MV-4-11 (cell line): ENCODE measurements at regions not wholly inside any gene's neighbourhood (a gene's known extent, or its start where the extent isn't known, plus 50 kb on each side); places are given as distances from the start of the nearest gene placed in this dataset.
"Not testable (repeated sequence)": the region's sequence is repeated elsewhere in the genome, so short reads cannot be mapped to it uniquely, and the experiment has no call there.

ENCODE experiments used
- DNase-seq: peaks from one replicate; lab custom pipeline; 2025; lab: John Stamatoyannopoulos, UW

DNA sequence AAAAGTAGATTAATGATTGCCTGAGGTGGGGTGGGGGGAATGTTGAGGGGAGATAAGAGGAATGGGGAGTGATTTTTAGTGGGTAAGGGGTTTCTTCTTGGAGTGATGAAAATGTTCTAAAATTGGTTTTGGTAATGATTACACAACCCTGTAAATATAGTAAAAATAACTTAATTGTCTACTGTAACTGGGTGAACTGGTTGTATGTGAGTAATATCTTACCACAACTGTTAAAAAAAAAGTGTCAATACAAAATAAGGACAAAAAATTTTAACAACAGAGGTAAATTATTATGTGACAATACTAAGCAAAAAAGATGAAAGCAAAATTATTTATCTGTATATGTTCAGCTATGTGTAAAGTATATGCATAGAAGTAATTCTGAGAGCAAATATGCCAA lies 86.3 kb upstream of the RASSF8 start:
- no peak for DNase-seq

DNA sequence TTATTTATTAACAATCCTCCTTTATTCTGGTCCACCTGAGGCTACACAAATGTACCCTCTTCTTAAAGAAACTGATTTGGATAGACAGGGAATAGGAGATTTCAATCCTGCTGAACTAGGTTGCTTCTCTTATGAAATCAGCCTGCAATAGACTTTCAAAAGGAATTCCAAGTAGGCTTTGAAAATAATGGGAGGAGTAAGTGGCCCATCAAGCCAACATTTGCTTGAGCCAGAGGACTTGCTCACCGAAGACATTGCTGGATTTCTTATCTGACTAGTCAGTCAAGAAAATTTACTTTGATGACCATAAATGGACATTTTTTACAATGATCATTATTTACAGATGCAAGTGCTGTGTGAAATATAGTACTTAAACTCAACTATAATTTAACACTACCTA lies 82.8 kb upstream of the RASSF8 start:
- DNase-seq = no peak

DNA sequence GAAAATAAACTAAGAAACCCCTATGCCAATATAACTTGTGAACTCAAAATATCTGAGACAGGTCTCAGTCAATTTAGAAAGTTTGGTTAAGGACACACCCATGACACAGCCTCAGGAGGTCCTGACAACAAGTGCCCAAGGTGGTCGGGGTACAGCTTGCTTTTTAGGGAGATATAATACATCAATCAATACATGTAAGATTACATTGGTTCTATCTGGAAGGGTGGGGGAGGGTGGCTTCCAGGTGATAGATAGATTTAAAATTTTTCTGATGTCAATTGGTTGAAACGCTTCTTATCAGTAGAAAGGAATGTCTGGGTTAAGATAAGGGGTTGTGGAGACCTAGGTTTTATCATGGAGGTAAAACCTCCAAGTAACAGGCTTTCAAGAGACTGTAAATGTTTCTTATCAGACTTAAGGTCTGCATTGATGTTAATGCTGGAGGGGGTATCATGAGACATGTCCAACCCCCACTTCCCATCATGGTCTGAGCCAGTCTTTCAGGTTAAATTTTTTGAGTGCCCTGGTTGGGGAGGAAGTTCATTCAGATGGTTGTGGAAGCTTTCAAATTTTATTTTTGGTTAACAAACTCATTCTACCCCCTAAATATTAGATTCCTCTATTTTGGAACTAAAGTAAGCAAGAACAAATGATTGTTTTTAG lies 82.0 kb upstream of the RASSF8 start:
- DNase-seq = no peak

DNA sequence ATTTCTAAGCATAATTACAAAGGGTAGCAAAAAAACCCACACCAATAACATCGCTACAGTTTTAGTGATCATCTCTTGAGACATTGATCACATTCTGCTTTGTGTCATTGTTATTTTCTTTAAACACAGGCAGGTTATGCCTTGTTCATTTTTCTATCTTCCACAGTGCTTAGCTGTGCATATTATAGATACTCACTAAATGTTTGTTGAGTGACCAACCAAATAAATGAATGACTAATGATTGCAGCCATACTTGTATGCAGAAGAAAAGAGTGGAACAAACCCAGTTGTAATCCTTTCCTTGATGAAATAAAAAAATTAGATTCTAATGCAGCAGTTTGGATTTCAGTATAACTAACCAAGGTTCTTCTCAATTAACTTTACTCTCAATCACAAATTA lies 81.0 kb upstream of the RASSF8 start:
- no peak for DNase-seq

DNA sequence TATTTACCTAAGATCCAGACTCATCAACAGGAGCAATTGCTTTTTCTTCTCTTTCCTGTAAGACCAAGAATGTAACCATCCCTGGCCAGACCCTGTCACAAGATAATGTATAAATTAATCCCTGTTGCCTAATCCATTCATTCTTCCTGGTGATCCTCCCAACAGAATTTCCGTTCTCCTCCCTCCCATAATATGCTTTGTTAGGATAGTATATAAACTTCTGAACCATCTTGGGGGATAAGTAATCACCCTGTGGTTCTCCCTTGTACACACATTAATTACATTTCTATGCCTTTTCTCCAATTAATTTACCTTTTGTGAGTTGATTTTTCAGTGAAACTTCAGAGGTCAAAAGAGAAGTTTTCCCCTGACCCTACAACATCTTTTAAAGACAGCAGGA lies 76.2 kb upstream of the RASSF8 start:
- no peak for DNase-seq

DNA sequence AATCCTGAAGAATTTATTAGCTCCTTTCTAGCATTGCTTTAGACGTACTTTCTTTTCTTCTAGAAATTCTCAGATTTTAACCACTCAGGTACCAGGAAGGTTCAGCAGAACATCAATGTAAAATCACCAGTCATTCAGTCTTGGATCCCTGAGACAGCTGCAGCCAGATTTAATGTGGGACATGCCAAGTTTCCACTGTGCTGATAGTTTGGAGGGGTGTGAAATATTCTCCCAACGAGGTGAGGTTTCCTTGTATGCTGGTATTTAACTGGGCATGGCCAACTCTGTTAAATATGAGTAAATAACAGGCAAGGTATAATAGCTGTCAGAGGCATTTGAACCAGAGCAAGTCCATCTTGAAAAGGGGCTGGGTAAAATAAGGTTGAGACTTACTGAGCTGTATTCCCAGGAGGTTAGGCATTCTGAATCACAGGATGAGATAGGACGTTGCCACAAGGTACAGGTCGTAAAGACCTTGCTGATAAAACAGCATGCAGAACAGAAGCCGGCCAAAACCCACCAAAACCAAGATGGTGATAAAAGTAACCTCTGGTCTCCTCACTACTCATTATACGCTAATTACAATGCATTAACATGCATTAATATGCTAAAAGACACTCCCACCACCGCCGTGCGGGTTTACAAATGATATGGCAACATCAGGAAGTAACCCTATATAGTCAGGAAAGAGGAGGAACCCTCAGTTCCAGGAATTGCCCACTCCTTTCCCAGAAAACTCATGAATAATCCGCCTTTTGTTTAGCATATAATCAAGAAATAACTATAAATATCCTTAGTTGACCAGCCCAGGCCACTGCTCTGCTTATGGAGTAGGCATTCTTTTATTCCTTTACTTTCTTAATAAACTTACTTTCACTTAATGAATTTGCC lies 75.2 kb upstream of the RASSF8 start:
- no peak for DNase-seq

DNA sequence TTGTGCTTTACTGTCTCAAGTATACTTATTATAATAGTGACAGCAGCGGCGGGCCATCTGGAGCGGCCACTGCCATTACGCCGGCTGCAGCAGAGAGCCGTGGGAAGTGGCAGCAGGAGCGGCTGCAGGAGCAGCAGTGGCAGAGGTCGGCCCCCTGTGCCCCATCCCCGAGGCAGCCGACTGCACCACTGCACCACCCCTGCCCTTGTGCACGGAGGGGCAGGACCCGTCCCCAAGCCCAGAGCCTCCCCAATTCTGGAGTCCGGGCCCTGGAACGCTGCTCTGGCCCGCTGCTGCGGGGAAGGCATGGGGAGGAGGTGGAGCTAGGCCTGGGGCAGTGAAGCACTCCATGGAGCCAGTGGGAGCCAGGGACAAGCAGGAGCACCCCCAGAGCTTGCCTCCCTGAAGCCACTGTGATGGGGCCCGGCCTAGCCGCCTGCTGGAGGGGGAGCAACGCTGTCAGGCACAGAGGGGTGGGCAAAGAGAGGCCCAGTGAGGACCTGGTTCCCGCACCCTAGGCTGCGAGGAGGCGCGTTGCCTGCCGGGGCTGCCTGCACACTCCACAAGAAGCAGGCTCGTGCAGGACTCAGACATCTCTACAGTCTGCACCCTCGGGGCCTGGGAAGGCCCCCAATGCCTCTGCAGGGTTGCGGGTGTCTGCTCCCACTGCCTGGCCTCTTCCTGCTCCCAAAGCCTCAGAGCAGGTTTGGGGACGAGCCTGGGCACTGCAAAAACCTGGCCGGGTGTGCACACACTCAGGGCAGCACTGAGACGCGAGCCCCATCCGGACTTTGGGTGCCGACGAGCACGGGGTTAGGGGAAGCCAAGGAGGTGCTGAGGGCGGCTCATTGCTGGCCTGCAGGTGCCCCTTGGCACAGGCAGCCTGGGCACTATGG lies 74.2 kb upstream of the RASSF8 start:
- DNase-seq = no peak

DNA sequence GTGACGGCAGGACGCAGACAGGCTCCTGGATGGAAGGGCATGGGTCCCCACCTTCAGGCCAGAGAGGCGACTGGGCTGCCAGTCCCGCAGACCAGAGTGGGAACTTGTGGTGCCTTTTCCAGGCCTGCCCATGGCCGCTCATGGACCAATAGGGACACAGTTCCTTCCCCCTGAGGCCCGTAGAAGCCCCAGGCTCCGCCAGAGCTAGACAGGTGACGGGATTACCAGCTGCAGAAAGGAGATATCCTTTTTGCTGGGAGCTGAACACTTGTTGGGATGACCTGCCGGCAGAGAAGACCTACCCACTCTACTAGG lies 73.6 kb upstream of the RASSF8 start:
- DNase-seq = no peak

DNA sequence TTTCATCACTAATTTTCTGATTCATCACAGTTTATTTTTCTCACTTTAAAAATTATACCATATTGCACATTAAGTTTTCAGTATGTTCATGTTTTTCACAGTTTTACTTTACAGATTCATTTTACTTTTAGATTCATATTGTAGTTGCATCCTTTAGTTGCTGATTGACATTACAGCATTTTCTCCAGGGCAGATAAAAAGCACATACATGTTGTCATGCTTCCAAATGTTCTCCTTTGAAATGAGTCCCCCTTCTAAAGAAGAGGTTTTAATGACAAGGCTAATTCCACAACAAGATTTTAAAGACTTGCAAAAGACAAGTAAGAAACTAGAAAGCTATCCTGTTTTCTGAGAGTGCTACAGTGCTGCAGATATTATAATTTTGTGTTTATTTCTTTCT lies 72.1 kb upstream of the RASSF8 start:
- DNase-seq = no peak

DNA sequence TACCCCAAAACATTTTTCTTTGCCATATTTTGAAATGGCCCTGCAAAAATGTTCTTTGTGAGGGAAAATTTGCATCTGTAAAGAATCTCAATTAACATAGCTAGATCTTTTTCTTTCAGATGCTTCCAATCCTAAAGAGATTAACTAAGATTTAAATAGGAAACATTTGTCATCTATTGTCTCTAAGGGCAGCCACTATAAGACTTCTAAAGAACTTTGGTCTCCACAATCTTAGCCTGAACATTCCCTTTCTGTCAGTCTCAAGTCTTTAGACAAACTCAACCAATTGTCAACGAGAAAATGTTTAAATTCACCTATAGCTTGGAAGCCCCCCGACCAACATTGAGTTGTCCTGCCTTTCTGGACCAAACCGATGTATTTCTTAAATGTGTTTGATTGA lies 71.1 kb upstream of the RASSF8 start:
- DNase-seq = no peak

DNA sequence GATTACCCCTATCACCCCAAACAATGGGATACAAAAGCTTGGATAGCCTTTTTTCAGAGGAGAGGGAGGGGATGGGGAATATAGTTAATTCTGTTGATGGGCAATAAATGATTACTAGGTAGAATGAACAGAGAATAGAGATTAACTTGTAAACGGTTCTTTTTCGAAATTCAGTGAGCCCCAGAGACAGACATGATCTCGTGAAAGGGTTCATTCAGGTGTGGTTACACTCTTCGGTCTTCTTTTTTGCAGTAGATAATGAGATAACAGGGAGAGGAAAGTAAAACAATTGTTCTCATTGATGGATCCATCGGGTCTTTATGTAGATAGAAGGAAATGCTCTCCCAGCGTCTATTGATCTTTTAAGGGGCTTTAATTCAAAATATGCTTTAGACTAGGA lies 69.3 kb upstream of the RASSF8 start:
- DNase-seq = no peak

DNA sequence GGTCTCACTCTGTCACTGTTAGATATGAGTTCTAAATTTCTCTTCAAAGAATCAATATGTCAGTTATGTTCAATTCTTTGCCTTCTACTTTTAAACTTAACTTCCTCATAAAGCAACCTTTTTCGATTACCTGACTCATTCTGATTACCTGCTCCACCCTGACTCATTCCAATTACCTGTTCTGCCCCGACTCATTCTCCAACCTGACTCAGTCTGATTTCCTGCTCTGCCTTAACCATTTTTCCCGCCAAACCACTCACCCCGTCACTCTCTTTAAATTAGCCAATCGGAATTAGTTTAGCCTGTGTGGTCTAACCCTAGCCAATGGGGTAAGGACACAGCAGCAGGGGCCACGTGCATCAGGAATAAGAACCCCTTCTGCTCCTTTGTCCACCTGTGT lies 67.4 kb upstream of the RASSF8 start:
- DNase-seq = not testable (repeated sequence)

DNA sequence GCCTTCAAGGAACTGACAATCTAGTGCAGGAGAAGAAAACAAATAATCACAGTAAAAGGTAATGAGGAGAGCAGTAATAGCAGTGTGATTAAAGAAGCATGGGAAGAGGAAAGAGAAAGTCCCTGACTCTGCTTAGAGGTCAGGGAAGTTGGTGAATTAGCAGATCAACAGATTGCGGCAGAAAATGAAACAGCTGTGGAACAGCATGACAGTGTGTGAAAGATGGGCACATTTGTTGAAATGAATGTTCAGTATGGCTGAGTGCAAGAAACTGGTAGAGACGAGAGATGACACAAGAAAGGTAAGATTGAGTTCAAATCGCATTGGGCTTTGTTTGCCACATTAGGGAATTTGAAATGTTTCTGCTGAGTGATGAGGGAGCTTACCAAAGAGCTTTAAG lies 63.7 kb upstream of the RASSF8 start:
- DNase-seq = no peak

DNA sequence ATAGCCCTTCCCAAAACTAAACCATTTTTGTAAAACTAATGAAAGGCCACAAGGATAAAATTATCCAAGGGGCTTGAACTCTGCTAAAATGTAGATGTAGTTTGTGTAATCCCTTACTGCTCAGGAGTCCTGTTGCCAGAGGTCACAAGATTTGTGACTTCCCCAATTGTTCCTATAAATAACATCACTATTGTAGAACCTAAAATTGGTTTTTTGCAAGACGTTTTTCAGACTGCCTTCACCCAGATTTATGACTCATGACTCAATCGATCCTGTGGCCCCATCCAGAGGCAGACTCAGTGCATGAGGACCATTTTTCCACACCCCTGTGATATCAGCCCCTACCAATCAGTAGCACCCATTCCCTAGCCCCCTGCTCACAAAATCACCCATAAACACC lies 61.5 kb upstream of the RASSF8 start:
- DNase-seq = peak; percentile 87

DNA sequence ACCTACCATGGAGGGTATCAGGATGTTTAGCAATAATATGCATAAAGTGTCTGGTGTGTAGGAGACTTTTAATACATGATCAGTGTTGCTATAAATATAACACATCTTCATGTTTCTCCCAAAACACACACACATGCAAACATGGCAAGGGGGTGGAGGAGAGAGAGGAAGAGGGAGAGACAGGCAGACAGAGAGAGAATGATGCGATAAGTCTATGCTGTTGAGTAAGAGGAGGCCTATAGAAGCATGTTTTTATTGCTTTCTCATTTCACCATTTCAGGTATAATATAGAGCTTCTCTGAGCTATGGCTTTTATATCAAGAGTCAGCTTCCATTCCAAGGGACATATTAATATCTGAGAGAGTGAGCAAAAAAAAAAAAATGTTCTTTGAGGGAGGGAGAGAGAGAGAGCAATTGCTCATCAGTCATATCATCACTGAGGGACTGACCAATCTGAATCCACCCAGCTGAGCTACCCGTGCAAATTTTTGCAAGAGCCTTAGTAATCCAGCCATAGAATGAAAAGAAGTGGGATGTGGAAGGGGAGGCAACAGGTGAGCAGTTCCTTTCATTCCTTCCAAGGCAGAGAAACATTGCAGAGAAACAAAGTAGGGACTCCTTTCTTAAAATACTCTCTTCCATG lies 54.8 kb upstream of the RASSF8 start:
- no peak for DNase-seq

DNA sequence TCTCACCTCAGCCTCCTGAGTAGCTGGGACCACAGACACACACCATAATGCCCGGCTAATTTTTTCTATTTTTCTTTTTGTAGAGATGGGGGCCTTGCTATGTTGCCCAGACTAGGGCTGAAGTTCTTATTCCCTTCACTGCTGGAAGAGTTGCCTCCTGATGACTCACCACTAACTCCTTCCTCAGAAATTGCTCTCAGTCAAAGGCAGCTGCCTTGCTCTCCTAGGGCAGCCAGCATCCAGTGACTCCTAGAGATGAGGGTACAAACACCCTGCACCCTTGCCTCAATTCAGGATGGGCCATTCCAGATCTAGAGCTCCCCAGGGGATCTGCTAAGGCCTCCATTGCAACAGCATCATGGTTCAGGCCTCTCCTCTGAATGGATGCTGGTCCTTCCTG lies 54.0 kb upstream of the RASSF8 start:
- DNase-seq = no peak

DNA sequence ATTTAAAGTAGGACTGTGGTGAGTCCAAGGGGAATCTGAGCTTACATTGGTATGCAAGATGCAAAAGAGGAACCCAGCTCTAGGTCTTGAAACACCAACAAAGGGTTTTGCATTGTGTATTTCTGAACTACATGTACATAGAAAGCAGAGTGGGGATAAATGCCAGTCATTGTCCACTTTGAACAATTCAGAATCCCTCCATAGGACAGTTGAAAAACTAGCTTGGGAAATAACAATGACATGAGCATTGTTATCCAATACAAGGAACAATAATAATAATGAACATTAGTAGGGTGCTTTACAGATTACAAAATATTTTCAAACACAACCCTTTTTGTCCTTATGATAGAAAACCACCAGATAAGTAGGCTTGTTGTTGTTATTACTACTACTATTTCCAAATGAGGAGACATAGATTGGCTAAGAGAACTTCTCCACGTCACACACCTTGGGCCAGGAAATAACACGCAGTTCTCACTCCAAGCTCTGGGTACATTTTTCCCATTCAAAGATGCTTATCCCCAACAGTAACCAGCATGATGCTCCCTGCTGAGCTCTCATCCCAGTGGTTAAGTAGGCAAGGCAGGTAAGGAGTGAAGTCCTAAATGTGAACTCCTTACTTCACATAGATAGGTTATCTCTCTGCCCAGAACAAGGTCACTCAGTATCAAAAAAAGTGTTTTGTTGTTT lies 51.7 kb upstream of the RASSF8 start:
- no peak for DNase-seq
